Endodermal cell (in vitro differentiated cells): ENCODE measurements at regions not wholly inside any gene's neighbourhood (a gene's known extent, or its start where the extent isn't known, plus 50 kb on each side); places are given as distances from the start of the nearest gene placed in this dataset.

ENCODE experiments used
- DNase-seq: peaks from one replicate; pipeline ENCODE4 v3.0.0-alpha.2; 2017
- H3K27ac ChIP-seq: 2 replicates; pipeline ENCODE4 v1.5.1; 2013; ENCODE audit warnings: mild to moderate bottlenecking, low read depth, low read length, moderate library complexity
- H3K27me3 ChIP-seq: 2 replicates; pipeline ENCODE4 v1.6.1; 2013; ENCODE audit warnings: mild to moderate bottlenecking, low read length, moderate library complexity; ENCODE audit not compliant: insufficient read depth, control insufficient read depth, poor library complexity, severe bottlenecking
- H3K36me3 ChIP-seq: 2 replicates; pipeline ENCODE4 v1.7.0; 2013; ENCODE audit warnings: mild to moderate bottlenecking, low read length, moderate library complexity; ENCODE audit not compliant: control insufficient read depth, insufficient read depth
- H3K4me1 ChIP-seq: one replicate; pipeline ENCODE4 v1.7.0; 2013; ENCODE audit warnings: low read length; ENCODE audit not compliant: control insufficient read depth, insufficient read depth
- H3K4me3 ChIP-seq: 2 replicates; pipeline ENCODE4 v1.5.1; 2013; ENCODE audit warnings: mild to moderate bottlenecking, low read length, moderate library complexity
- H3K9ac ChIP-seq: 2 replicates; pipeline ENCODE4 v1.6.1; 2013; ENCODE audit warnings: mild to moderate bottlenecking, low read length, moderate library complexity; ENCODE audit not compliant: poor library complexity, severe bottlenecking; ENCODE audit errors: extremely low read depth
- H3K9me3 ChIP-seq: 2 replicates; pipeline ENCODE4 v1.6.1; 2013; ENCODE audit warnings: mild to moderate bottlenecking, low read length, moderate library complexity; ENCODE audit not compliant: control insufficient read depth
- H3K27ac Mint-ChIP-seq: 2 replicates; pipeline ENCODE4 v1.8.0; 2020; ENCODE audit warnings: mixed read lengths
- H3K27me3 Mint-ChIP-seq: 2 replicates; pipeline ENCODE4 v1.8.0; 2021; ENCODE audit warnings: mild to moderate bottlenecking, mixed read lengths; ENCODE audit not compliant: insufficient read depth
- H3K36me3 Mint-ChIP-seq: 2 replicates; pipeline ENCODE4 v1.8.0; 2020; ENCODE audit warnings: low read depth, mixed read lengths
- H3K4me1 Mint-ChIP-seq: 2 replicates; pipeline ENCODE4 v1.8.0; 2020; ENCODE audit warnings: mixed read lengths
- H3K4me3 Mint-ChIP-seq: 2 replicates; pipeline ENCODE4 v1.8.0; 2020; ENCODE audit warnings: mild to moderate bottlenecking, moderate library complexity, mixed read lengths
- H3K9me3 Mint-ChIP-seq: 2 replicates; pipeline ENCODE4 v1.8.0; 2020; ENCODE audit warnings: mild to moderate bottlenecking, mixed read lengths
- WGBS, 2 experiments: methylation state at CpG; one replicate each; pipeline versions ENCODE4 v1.1.5 to v1.1.7; 2013; ENCODE audit warnings: missing lambda C conversion rate in 2 of 2, mixed read lengths in 1 of 2; ENCODE audit not compliant: insufficient coverage in 1 of 2, insufficient read length in 1 of 2; 5-methylcytosine and 5-hydroxymethylcytosine counted together
- TF ChIP-seq, protein P1 (sequence below): fragments of 200-600 bp; sonication (generic); conservative IDR thresholded peaks from 2 replicates; pipeline ENCODE4 v1.5.0; 2021; ENCODE audit warnings: antibody characterized with exemption, mild to moderate bottlenecking

DNA sequence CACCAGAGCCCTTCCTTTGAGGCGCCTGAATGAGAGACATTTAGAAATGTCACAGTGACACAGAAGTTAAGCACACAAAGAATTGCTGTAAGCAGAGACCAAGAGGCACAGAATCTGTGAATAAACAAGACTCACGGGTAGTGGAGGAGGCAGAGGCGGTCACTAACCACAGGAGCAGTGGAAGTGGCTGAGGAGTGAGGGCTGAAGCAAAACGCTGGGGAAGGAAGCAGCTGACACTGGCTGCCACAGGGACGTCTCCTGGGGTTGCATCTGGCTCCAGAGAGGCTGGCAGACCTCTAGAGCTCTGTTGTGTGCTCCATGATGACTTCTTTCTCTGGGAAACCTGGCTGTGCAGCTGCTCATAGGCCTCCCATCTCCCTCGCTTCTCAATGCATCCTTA is 65.0 kb upstream of the SLC2A12 start:
- Mint-ChIP-seq H3K36me3 (no peaks in the 10 kb centered on the region), H3K27me3 (peaks cover 17% of the 10 kb centered on the region), H3K27ac (no peak overlapping the region), H3K4me3 (no peak overlapping the region), H3K9me3 (no peaks in the 10 kb centered on the region), H3K4me1 (no peaks in the 10 kb centered on the region)
- H3K27ac ChIP-seq, result no peak overlapping the region
- no peaks in the 10 kb centered on the region for H3K27me3 ChIP-seq
- no peaks in the 10 kb centered on the region for H3K36me3 ChIP-seq
- H3K4me3 ChIP-seq, result no peak overlapping the region
- H3K4me1 ChIP-seq, result no peaks in the 10 kb centered on the region
- DNase-seq, result no peak
- no peaks in the 10 kb centered on the region for H3K9me3 ChIP-seq
- TF ChIP-seq, protein P1, sequence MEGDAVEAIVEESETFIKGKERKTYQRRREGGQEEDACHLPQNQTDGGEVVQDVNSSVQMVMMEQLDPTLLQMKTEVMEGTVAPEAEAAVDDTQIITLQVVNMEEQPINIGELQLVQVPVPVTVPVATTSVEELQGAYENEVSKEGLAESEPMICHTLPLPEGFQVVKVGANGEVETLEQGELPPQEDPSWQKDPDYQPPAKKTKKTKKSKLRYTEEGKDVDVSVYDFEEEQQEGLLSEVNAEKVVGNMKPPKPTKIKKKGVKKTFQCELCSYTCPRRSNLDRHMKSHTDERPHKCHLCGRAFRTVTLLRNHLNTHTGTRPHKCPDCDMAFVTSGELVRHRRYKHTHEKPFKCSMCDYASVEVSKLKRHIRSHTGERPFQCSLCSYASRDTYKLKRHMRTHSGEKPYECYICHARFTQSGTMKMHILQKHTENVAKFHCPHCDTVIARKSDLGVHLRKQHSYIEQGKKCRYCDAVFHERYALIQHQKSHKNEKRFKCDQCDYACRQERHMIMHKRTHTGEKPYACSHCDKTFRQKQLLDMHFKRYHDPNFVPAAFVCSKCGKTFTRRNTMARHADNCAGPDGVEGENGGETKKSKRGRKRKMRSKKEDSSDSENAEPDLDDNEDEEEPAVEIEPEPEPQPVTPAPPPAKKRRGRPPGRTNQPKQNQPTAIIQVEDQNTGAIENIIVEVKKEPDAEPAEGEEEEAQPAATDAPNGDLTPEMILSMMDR, result no peak
- H3K9ac ChIP-seq, result no peak overlapping the region
- WGBS, 2 experiments, result 69 to 77% methylated on average over 5 to 6 of the region's 6 CpGs

DNA sequence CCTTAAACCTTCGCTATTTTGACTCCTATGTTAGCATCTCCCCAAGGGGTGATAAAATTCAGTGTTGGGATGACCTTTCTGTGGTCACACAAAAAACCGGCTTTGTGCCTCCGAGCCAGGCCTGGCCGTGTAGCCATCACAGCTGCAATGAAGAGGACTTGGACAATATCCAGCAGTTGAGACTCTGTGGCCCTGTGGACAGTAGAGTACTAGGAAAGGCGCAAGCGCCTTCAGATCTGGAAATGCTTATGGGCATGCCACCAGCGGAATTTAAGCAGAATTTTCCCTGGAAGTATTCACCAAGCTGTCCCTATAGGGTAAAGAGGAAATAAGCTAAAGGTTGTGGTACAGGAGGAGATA is 63.3 kb upstream of the SLC2A12 start:
- no peaks in the 10 kb centered on the region for H3K36me3 Mint-ChIP-seq
- H3K27ac Mint-ChIP-seq, result no peak overlapping the region
- no peak overlapping the region for H3K4me3 Mint-ChIP-seq
- no peak overlapping the region for H3K9ac ChIP-seq
- H3K27me3 ChIP-seq, result no peaks in the 10 kb centered on the region
- no peak overlapping the region for H3K27ac ChIP-seq
- 89 to 94% methylated on average over 3 to 7 of the region's 7 CpGs for WGBS, 2 experiments
- TF ChIP-seq, protein P1, result no peak
- no peak overlapping the region for H3K4me3 ChIP-seq
- H3K4me1 Mint-ChIP-seq, result no peaks in the 10 kb centered on the region
- no peak for DNase-seq
- no peaks in the 10 kb centered on the region for H3K9me3 ChIP-seq
- no peaks in the 10 kb centered on the region for H3K4me1 ChIP-seq
- H3K9me3 Mint-ChIP-seq, result no peaks in the 10 kb centered on the region
- no peaks in the 10 kb centered on the region for H3K36me3 ChIP-seq
- H3K27me3 Mint-ChIP-seq, result peaks cover 17% of the 10 kb centered on the region

DNA sequence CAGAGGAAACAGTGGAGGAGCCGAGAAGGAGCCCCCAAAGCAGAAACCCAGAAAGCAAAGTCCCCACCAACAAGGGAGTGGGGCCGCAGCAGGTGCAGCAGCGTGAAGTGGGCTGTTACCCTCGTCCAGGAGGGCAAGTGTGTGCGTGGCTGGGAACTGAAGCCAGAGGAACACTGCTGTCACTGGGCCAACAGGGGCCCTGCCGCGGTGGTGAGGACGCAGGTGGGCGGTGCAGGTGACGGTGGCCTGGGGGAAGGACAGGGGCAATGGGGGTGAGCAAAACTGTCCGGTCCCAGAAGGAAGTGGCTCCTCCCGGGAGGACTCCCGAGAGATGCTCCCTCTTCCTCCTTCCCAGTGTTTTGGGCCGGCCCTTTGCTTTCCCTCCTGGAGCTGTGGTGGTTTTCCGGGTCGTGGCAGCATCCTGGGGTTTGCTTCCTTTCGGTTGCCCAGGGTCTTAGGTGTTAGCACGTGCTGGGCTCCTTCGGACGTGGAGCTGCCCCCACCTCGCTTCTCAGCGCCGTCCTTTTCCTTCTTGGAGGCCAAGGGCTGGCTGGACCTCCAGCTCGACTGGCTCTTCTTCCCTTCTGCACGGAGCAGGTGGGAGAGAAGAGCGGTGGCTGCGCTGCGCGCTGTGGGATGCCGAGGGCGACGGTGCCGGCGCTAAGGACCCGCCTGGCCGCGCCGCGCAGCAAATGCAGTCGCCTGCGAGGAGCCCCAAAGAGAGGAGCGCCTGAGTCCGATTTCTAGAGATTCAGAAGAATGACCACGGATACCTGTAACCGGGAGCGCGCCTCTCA is 62.7 kb upstream of the SLC2A12 start:
- H3K9me3 ChIP-seq, result no peaks in the 10 kb centered on the region
- peaks cover 17% of the 10 kb centered on the region for H3K27me3 Mint-ChIP-seq
- no peak overlapping the region for H3K27ac ChIP-seq
- H3K9ac ChIP-seq, result no peak overlapping the region
- no peaks in the 10 kb centered on the region for H3K4me1 ChIP-seq
- no peak overlapping the region for H3K4me3 ChIP-seq
- H3K4me1 Mint-ChIP-seq, result no peaks in the 10 kb centered on the region
- no peaks in the 10 kb centered on the region for H3K36me3 Mint-ChIP-seq
- H3K36me3 ChIP-seq, result no peaks in the 10 kb centered on the region
- 92 to 96% methylated on average over 30 to 47 of the region's 47 CpGs for WGBS, 2 experiments
- DNase-seq, result no peak
- no peak overlapping the region for H3K4me3 Mint-ChIP-seq
- H3K27ac Mint-ChIP-seq, result no peak overlapping the region
- H3K9me3 Mint-ChIP-seq, result no peaks in the 10 kb centered on the region
- TF ChIP-seq, protein P1, result no peak
- H3K27me3 ChIP-seq, result no peaks in the 10 kb centered on the region
